NOMO-1 (cell line): ENCODE measurements at regions not wholly inside any gene's neighbourhood (a gene's known extent, or its start where the extent isn't known, plus 50 kb on each side); places are given as distances from the start of the nearest gene placed in this dataset.

Source experiments
- DNase-seq, 2 experiments: peaks; one replicate each; lab custom pipeline; 2025; ENCODE audit not compliant: unreplicated experiment in 2 of 2; lab: John Stamatoyannopoulos, UW

DNA sequence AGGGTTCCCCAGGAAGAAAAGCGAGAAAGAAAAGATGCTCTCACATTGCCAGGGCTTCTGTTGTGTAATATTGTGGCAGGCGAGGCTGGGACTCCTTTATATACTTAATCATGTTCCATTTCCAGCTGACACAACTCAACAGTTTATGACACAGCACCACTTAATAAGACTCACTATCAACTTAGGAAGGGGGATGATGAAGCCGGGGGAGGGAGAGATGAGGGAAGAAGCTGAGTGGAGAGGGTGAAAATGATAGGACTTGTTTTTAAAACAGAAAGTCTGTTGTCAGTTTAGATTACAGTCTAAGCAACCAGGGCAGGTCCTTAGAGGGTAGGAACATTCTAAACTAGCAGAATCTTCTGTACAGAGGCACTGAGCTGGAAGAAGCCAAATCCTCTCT lies 397.0 kb downstream of the NXPE2 start:
- DNase-seq, result no peak

DNA sequence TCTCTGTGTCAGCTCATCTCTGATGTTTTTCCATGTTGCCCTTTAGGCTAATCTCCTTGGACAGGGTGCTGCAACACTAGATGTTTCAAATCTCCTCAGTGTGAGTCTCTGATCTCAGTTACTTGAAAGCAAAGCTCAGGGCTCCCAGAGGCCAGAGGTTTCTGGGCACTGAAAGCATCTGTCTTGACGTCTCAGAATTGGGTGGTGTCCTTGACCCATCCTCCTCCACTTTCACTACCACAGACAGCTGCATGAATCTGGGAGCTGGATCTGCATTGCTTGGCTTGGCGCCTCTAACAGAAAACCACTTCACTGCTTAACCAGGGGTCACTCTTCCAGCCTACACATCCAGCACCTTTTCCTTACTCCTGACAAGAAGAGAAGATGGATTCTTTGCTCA lies 399.4 kb downstream of the NXPE2 start:
- no peak for DNase-seq

DNA sequence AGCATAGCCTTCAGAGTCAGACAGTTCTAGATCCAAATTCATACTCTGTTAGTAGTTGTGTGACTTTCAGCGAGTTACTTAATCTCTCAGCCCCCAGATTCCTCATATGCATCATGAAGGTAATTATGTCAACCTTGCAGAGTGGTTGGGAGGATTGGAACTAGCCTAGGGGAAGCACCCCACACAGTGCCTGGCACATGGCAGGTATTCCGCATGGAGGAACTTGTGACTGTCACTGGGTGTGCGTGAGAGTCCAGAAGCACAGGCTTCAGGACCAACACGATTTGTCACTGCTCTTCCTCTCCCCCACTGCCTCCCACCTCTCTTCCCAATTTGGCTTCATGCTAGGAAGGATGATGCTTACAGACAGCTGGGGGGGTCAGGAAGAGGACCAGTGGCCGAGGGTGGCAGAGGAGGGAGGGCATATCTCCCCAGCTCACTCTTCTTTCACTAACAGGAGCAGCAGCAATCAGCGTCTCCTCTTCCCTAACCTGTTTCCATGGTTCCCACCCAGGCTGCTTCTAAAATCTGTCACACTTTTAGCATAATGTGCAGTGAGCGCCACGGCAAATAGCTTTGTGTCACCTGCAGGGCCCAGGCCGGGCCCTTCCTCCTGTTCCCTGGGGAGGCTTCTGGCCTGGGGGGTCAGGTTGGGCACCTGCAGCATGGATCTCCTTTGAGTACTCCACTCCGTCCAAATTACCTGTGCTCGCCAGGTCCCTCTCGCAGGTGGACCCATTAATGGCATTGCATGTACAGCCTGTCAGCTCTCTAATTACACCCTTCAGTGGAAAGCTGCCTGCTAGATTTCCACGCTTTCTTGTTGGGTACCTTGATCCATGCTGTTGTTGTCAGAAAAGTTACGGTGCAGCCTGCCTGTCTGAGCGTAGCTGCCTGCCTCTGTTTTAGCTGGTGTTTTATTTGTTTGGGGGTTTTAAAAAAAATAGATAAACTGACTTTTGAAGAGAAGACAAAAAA lies 400.4 kb downstream of the NXPE2 start:
- DNase-seq, result no peak

DNA sequence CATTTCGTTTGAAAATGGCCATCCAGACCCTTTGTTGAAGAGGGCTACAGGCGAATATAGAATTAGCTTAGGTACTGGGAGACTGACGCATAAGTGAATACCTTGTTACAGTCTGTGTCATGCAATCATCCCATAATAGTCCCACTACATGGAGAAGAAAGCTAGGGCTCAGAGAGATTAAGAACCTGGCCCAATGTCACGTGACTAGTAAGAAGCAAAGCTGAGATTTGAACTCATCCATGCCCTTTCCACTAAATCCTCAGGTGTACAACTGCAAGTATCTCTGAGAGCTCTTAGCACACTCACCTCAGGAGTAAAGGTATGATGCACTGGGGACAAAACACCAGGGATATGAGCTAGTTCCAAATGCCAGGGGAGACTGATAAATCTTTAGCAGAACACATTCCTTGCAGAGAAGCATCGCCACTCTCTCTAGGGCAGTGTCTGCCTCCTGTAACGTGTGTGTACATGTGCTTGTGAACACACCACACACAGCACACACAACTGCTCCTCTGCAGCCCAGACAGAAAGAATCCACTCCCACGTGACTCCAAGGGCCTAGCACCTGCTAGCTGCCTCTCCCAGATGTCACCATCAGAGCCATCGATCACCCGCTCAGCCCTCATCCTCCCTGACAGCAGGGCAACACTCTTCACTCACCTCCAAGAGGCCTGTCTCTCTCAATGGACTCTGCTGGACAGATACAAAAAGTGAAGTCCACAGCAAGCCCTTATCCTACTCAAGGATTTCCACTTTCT lies 402.8 kb downstream of the NXPE2 start:
- no peak for DNase-seq

DNA sequence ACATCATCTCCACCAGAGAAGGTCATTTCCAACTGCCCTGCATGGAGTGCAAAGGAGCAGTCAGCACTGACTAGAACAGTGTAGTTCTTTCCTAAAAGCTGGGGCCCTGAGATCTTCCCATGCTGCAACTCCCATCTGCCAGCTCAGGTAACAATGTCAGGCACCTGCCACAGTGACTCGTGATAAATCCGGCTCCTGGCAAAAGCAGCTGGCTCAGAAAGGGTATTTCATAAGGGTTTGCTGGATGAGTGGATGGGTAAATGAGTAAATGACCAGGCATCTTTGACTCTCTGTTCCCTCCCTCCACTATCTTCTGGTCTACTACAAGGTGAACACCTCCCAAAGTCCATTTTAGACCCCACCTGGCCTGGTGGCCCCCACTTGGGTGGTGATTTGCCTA lies 403.6 kb downstream of the NXPE2 start:
- no peak for DNase-seq

DNA sequence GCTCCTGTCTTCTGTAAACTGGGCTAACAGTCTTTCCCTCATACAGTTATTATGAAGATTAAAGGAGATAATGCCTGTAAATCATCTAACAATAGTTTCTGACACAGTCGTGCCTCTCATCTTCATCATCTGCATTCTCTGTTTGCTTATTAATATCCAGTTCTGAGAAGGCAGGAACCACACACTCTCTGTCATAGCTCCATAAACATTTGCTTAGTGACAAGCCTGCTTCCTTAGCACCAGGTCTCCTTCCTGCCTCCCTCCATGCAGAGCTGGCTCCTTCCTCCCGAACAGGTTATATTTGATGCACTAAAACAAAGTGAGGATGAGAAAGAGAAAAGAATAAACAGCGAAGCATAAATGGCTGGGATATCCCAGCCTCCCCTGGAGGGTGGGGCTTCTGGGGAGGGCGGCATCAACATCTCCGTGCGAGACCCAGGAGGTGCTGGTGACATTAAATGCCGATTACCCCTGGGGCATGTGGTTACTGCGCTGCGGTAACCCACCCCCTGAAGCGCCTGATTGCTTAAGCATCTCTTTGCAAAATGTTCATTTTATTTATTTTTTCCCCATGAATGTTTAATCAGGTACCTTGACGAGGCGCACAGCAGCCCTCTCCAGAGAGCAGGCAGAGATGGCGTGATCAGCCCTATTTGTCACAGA lies 404.9 kb downstream of the NXPE2 start:
- no peak for DNase-seq

DNA sequence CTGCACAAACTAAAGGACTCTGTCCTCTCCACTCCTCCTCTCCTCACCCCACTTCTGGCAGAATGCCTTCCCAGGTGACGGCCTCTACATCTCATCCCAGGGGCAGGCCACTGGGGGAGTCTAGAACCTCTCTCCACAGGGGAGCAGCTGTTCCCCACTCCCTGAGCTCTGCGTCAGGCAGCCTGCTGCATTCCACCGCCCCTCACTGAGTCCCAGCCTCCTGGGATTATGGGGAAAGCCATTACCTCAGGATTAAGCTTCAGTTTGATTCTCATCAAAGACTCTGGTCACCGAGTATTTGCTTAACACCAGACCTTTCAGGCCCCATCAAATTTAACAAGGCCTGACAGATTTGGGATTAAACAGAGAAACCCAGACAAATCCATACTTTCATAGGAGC lies 405.9 kb downstream of the NXPE2 start:
- no peak for DNase-seq

DNA sequence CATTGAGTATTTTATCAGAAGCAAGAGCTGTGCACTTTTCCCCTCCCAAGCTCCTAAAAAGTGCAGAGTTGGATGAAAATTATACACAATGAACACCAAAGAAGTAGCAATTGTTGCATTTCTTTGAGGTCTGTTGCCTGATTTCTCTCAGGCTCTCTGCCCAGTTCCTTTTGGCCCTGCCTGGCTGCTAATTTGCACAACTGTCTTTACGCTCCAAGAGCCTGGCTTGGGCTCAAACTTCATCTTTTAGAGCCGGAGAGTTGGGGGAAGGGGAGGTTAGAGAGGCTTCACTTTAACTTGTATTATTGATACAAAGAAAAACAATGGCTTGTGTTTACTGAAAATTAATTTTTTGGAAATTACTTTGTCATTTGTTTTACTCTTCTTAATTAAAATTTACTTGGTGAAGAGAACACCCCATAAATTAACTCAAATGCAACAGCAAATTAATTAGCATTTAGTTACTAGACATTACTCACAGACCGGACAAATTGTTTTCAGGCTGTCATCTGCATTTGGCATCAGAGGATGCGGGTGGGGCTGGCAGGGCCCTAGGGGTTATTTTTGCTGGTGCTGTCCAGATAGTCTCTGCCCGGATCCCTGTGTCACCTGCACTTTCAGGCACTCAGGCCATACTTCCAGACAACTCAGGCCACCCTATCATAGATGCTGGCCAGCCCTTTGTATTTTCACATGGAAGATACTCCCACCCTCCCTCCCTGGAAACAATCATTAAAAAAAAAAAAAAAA lies 407.3 kb downstream of the NXPE2 start:
- DNase-seq, result no peak

DNA sequence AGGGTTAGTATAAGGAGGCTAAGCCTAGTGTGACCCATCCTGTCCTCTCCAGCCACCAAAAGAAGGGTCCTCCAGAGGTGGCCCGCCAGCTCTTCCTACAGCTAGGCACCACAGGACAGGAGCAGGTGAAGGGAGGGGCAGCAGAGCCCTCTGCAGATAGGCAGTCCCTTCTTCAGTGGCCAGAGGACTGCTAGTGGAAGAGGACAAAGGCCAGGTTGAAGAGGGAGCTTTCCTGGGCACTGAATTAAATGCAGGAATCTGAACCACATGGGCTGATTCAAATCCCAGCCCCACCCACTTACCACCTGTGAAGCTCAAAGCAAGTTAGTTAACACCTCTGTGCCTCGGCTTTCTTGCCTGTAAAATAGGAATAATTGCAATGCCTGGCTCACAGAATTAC lies 409.5 kb downstream of the NXPE2 start:
- no peak for DNase-seq

DNA sequence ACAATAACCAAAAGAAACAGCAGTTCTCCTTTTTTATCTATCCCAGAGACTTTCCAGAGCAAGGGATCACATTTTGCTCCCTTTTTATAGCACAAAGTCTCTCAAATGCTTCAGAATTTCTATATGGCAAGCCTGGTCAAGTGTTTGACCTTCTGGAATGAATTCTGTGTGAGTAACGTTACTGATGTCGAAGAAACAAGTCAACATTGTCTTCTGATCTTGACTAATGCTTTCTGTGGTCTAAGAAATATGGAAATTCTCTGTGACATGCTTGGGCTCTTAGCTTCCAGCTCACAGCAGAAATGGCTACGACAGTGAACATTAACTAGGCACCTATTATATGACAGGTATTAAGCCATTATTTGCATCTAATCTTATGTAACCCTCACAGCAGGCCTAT lies 411.7 kb downstream of the CADM1 start:
- DNase-seq, result no peak

DNA sequence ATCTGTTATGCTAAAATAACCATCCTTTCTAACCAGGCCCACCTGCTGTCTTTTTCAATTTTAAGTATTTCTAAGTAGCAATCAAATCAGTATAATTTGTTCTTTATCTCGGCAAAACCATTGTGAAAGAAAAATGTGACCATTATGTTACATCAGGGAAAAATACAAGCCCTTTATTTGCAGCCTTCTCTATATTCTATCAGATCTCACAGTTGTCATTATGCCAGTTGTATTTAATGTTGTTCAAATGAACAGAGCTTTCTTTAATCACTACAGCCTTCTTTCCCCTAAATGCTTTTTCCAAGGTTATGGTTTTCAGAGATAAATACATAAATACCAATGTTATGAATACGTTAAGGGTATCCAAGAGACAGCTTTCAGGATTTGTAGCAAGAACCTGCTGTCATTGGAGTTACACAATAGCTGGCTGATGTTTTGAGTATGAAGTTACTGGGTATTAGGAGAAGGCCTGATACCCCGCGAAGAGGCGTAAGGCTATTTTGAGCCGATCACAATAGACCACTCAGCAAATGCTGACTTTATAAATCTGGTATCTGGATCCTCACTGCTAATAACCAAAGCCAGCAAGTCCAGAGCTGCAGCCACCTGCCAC lies 406.3 kb downstream of the CADM1 start:
- DNase-seq, result no peak

DNA sequence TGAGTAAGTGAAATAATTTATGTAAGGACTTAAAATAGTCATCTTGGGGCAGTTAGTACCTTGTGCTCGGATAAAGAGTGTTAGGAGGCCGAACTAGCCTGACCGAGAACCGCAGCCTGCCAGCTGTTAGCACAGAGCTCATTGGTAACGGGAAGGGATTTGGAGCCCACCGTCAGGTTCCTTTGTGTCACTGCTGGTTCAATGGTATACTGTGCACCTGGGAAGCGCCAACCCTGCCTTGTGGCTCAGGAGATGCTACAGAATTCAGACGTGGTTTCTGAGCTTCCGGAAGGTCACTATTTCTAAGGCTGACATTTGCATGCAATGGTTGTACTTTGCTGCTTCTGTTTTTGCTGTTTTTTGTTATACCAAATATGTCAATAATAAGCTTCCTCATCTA lies 403.5 kb downstream of the CADM1 start:
- DNase-seq, result no peak

DNA sequence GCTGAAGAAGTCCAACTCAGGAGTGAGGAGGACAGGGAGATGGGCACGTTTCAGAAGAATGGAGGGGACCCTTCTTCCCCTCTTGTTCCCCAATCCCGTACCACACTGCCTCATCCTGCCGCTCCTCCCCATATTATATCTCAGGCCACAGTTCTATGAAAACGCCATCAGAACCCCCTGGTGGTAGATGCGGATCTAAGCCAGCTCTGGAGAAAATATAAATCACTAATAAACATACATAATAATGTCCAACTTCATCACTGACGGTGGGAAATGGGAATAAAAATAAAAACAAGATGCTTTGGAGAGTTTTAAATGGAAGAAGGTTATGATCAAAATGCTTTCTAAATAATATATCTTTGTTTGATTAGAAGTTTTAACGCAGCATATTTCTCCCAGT lies 400.3 kb downstream of the CADM1 start:
- DNase-seq, result no peak

DNA sequence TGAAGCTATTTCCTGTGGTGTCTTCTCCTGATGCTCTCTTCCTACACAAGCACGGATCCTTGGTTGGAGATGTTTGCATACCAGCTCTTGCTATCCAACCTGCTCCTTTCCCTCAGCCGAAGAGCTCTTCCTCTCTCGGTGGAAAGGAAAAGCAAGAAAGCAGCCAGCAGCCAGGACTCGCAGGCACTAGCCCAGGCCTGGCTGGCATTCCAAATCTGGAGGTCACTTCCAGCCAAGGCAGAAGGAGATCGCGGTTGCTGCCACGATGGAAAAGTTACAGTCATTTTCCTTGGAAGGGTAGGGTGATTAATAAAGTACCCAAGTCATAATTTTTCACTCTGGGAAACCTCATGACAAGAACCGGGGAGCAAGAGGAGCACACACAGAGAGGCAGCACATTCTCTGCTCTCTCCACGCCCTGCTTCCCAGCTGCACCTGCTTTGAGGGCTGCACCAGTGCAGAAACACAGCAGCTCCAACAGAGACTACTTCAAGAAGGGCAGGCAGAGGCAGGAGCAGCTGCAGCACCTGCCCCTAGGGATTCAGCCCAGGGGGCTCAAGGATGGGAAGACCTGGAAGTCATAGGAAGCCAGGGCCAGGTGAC lies 399.3 kb downstream of the CADM1 start:
- DNase-seq, result no peak

DNA sequence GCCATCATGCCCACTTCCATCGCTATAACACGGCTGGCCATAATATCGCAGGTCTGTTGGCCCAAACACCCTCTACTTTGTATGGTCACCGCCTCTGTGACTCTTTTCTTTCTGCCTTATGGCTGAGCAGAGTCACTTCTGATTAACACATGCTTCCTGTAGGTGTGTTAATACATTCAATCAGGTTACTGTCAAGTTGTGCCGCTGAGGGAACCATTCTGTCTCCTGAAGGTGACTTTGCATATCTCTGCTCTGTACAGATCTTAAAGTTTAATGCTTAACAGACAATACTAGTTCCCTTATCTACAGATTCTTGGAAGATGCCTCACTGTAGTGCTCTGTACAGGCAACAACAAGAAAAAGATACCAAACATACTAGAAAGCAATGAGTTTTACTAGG lies 393.1 kb downstream of the CADM1 start:
- no peak for DNase-seq

DNA sequence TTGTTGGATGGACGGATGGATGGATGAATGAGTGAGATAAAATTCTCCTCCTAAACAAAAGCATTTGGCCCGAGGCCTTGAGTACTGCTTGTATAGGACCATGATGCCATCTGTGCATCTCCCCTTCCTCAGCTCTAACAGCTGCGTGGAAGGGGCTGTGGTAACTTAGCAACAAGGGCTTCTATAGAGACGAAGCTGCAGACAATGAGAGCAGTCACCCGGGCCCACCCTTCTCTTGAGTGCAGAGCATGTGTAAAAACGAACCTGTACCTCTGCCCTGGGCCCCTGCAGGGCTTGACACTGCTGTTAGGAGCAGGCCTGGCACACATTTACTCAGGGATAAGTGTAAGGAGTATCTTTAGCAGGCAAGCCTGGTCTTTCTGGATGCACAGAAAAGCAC lies 391.5 kb downstream of the CADM1 start:
- no peak for DNase-seq

DNA sequence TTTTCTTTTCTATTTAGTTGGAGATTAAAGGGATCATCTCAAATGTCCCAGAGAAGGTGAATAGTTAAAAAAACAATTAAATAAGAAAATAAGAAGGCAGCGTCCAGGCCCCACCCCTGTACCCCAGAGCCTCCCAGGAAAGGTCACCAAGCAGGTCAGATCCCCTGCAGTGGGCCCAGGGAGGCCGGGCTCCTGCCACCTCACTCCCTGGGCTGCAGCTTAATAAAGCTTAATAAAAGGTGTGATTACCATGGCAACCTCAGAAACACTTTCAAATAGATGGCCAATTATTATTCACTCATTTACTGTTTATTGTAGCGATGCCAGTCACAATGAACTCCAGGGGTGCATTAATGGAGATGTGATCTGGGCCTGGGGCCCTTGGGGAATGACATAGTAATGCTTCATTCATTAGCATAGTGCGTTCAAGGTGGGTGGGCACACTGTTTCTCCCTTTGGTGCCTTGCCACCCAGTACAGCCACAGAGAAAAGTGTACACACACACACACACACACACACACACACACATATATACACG lies 386.2 kb downstream of the CADM1 start:
- no peak for DNase-seq

DNA sequence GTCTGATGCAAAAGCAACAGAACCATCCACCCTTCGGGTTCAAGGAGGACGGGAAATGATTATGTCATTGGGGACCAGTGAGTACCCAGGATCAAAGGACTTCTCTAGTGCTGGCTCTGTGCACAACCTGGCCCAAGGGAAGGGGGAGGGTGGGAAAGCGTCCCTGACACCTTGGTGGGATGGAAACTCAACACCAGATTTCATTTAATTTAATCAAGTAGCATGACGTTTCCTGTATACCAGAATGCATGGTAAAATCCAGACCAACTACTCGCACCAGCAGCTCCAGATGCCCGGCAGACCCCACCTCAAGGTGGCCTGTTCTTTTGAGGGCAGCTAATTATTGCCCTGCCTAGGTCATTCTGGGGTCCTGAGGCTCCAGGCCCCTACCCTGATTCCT lies 385.1 kb downstream of the CADM1 start:
- no peak for DNase-seq
